ENCODE measurements at regions not wholly inside any gene's neighbourhood (a gene's known extent, or its start where the extent isn't known, plus 50 kb on each side); places are given as distances from the start of the nearest gene placed in this dataset.

- H3K4me2 ChIP-seq (ENCODE audit: insufficient read depth, low read length): no peak overlapping the region
- no peaks in the 10 kb centered on the region for H3K4me1 ChIP-seq (ENCODE audit: control insufficient read depth, extremely low read depth, insufficient read depth, low read length)
- intact Hi-C loops (cut with micrococcal nuclease): no loop called here
- ChIA-PET CTCF (no interaction called here), POLR2A (no interaction called here)
- no peaks in the 10 kb centered on the region for H4K20me1 ChIP-seq (replicated peaks; ENCODE audit: control insufficient read depth, extremely low read depth, insufficient read depth, low read length)
- no peak overlapping the region for H2AFZ ChIP-seq (ENCODE audit: low read depth, low read length)
- no peaks in the 10 kb centered on the region for H3K27me3 ChIP-seq (ENCODE audit: control insufficient read depth in 2 of 2, insufficient read depth in 2 of 2, low read length in 2 of 2)
- no peak overlapping the region for H3K27ac ChIP-seq (ENCODE audit: insufficient read depth, low read depth, low read length)
- DNase-seq (ENCODE audit: low read depth, low spot score): no peak
- BruUV-seq (replicated peaks): no TSS peak
- H3K79me2 ChIP-seq (ENCODE audit: control insufficient read depth, insufficient read depth, low read length): no peaks in the 10 kb centered on the region
- H3K9ac ChIP-seq (replicated peaks; ENCODE audit: extremely low read depth, insufficient read depth, low read length): no peak overlapping the region
- no peak overlapping the region for H3K4me3 ChIP-seq (replicated peaks in 1 of 3; ENCODE audit: insufficient read depth in 1 of 3, low read depth in 1 of 3, low read length in 3 of 3)
- H3K36me3 ChIP-seq (ENCODE audit: control insufficient read depth in 2 of 2, extremely low read depth in 1 of 2, insufficient read depth in 2 of 2, low read length in 2 of 2): peaks cover 0 to 28% of the 10 kb centered on the region in 2 experiments
- no peaks in the 10 kb centered on the region for H3K9me3 ChIP-seq (replicated peaks; ENCODE audit: control insufficient read depth, insufficient read depth, low read length)
- TF ChIP-seq FOS (IDR thresholded peaks at IDR 0.05; ENCODE audit: borderline replicate concordance, insufficient read depth, low read length) (no peak), MYC (IDR thresholded peaks at IDR 0.05; ENCODE audit: low read depth, low read length) (no peak), GATA2 (IDR thresholded peaks at IDR 0.05; ENCODE audit: insufficient read depth, insufficient read length, low read depth, low read length) (no peak), MAX (IDR thresholded peaks at IDR 0.05; ENCODE audit: insufficient read depth, insufficient read length) (no peak), POLR2A (IDR thresholded peaks at IDR 0.05; ENCODE audit: low read depth, low read length) (no peak), JUN (IDR thresholded peaks at IDR 0.05; ENCODE audit: borderline replicate concordance, insufficient read depth, insufficient read length, low read depth) (no peak), POLR2AphosphoS5 (IDR thresholded peaks at IDR 0.05; ENCODE audit: insufficient read depth, low read depth, low read length) (no peak), EZH2 (IDR thresholded peaks at IDR 0.05; ENCODE audit: borderline replicate concordance, low read depth, low read length, severe bottlenecking) (no peak)
- TF ChIP-seq, protein P1, sequence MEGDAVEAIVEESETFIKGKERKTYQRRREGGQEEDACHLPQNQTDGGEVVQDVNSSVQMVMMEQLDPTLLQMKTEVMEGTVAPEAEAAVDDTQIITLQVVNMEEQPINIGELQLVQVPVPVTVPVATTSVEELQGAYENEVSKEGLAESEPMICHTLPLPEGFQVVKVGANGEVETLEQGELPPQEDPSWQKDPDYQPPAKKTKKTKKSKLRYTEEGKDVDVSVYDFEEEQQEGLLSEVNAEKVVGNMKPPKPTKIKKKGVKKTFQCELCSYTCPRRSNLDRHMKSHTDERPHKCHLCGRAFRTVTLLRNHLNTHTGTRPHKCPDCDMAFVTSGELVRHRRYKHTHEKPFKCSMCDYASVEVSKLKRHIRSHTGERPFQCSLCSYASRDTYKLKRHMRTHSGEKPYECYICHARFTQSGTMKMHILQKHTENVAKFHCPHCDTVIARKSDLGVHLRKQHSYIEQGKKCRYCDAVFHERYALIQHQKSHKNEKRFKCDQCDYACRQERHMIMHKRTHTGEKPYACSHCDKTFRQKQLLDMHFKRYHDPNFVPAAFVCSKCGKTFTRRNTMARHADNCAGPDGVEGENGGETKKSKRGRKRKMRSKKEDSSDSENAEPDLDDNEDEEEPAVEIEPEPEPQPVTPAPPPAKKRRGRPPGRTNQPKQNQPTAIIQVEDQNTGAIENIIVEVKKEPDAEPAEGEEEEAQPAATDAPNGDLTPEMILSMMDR (IDR thresholded peaks at IDR 0.05; ENCODE audit: extremely low read depth in 1 of 2, insufficient read depth in 1 of 2, low read depth in 1 of 2, low read length in 2 of 2): no peak
- no peaks in the 10 kb centered on the region for H3K9me1 ChIP-seq (replicated peaks; ENCODE audit: control insufficient read depth, extremely low read depth, insufficient read depth, low read length)
- no peak for FAIRE-seq
- dilution Hi-C loops (cut with MboI; ENCODE audit: extremely low pct_ligation_motif_present, low sequenced_read_pairs): no loop called here
Measured at GRCh38 chr15:25094066-25094465, 139.3 kb downstream of the SNRPN start.
